ENCODE measurements at regions not wholly inside any gene's neighbourhood (a gene's known extent, or its start where the extent isn't known, plus 50 kb on each side); places are given as distances from the start of the nearest gene placed in this dataset.
"Not testable (repeated sequence)": the region's sequence is repeated elsewhere in the genome, so short reads cannot be mapped to it uniquely, and the experiment has no call there.

DNA sequence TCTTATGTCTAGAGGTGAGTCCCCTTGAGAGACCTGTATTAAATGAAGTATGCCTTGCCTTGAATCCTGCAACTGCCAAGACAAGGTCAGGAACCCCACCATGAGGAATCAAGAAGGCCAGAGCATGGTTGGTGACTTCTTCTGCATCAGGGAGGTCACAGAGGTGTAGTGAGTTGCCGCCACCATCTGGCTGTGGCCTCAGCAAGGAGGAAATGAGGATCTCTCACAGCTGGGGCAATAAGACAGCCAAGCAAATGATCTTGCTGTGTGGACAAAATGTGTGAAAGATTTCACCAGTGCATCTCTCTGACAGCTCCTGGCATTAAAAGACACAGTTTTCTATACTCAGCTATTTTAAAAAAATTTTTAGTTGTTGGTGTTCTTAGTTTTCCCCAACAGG is 611.0 kb downstream of the DOK5 start:
- no TSS peak for BruUV-seq (replicated peaks)
- Histone ChIP-seq H3K4me1 (ENCODE audit: insufficient read depth, low read length, poor library complexity, severe bottlenecking) (no peaks in the 10 kb centered on the region), H3K27ac (ENCODE audit: low read depth, low read length, poor library complexity, severe bottlenecking) (no peak overlapping the region), H3K36me3 (ENCODE audit: insufficient read depth, low read length, poor library complexity, severe bottlenecking) (no peaks in the 10 kb centered on the region), H3K27me3 (replicated peaks; ENCODE audit: insufficient read depth, low read depth, low read length, poor library complexity) (no peaks in the 10 kb centered on the region), H3K9me3 (ENCODE audit: low read depth, low read length, poor library complexity, severe bottlenecking) (peaks cover 8% of the 10 kb centered on the region), H3K4me3 (ENCODE audit: low read depth, low read length, poor library complexity, severe bottlenecking) (no peak overlapping the region)
- ChIA-PET CTCF (no interaction called here), POLR2A (ENCODE audit: low non-redundant PET) (no interaction called here)
- intact Hi-C loops (cut with micrococcal nuclease; ENCODE audit: unreplicated experiment): no loop called here
- no peak for DNase-seq (ENCODE audit: low spot score)
- TF ChIP-seq EZH2 (IDR thresholded peaks at IDR 0.05; ENCODE audit: borderline replicate concordance, low read depth, low read length, poor library complexity, severe bottlenecking): no peak
- no peak for TF ChIP-seq CTCF (conservative IDR thresholded peaks at IDR 0.05; ENCODE audit: low read depth, low read length)

GRCh38 chr20:55079917-55080316 is 604.5 kb downstream of the DOK5 start:
- Histone ChIP-seq H3K4me1 (ENCODE audit: insufficient read depth, low read length, poor library complexity, severe bottlenecking) (no peaks in the 10 kb centered on the region), H3K4me3 (ENCODE audit: low read depth, low read length, poor library complexity, severe bottlenecking) (no peak overlapping the region), H3K9me3 (ENCODE audit: low read depth, low read length, poor library complexity, severe bottlenecking) (peaks cover 5% of the 10 kb centered on the region), H3K36me3 (ENCODE audit: insufficient read depth, low read length, poor library complexity, severe bottlenecking) (no peaks in the 10 kb centered on the region), H3K27ac (ENCODE audit: low read depth, low read length, poor library complexity, severe bottlenecking) (no peak overlapping the region), H3K27me3 (replicated peaks; ENCODE audit: insufficient read depth, low read depth, low read length, poor library complexity) (no peaks in the 10 kb centered on the region)
- POLR2A ChIA-PET (ENCODE audit: low non-redundant PET): no interaction called here
- no TSS peak for BruUV-seq (replicated peaks)
- no peak for DNase-seq (ENCODE audit: low spot score)
- CTCF ChIA-PET: no interaction called here
- intact Hi-C loops (cut with micrococcal nuclease; ENCODE audit: unreplicated experiment): no loop called here
- TF ChIP-seq EZH2 (IDR thresholded peaks at IDR 0.05; ENCODE audit: borderline replicate concordance, low read depth, low read length, poor library complexity, severe bottlenecking) (no peak), CTCF (conservative IDR thresholded peaks at IDR 0.05; ENCODE audit: low read depth, low read length) (no peak)

GRCh38 chr20:55074266-55074840 is 599.0 kb downstream of the DOK5 start:
- H3K9me3 ChIP-seq (ENCODE audit: low read depth, low read length, poor library complexity, severe bottlenecking); H3K27ac ChIP-seq (ENCODE audit: low read depth, low read length, poor library complexity, severe bottlenecking); H3K4me1 ChIP-seq (ENCODE audit: insufficient read depth, low read length, poor library complexity, severe bottlenecking); BruUV-seq (replicated peaks); DNase-seq (ENCODE audit: low spot score); H3K27me3 ChIP-seq (replicated peaks; ENCODE audit: insufficient read depth, low read depth, low read length, poor library complexity); H3K36me3 ChIP-seq (ENCODE audit: insufficient read depth, low read length, poor library complexity, severe bottlenecking); intact Hi-C loops (cut with micrococcal nuclease; ENCODE audit: unreplicated experiment); POLR2A ChIA-PET (ENCODE audit: low non-redundant PET); CTCF ChIA-PET; H3K4me3 ChIP-seq (ENCODE audit: low read depth, low read length, poor library complexity, severe bottlenecking): not testable (repeated sequence)

DNA sequence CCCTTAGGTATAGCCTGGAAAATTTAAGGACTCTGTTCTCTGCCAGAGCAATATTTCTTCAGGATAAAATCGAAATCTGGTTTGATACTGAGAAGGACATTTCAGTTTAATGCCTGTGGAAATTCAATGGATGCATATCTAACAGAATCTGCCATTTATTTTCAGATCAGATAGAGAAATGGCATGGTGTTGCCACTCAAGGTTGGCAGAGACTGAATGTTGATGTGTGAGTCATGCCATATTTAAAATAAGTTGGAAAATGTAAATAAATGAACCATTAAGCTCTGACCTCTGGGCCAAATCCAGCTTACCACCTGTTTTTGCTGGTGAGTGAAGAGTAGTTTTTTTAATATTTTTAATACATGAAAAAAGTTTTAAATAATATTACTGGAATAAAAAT is 594.6 kb downstream of the DOK5 start:
- no TSS peak for BruUV-seq (replicated peaks)
- no peak for TF ChIP-seq EZH2 (IDR thresholded peaks at IDR 0.05; ENCODE audit: borderline replicate concordance, low read depth, low read length, poor library complexity, severe bottlenecking)
- no peak for TF ChIP-seq CTCF (conservative IDR thresholded peaks at IDR 0.05; ENCODE audit: low read depth, low read length)
- peaks cover 8% of the 10 kb centered on the region for H3K9me3 ChIP-seq (ENCODE audit: low read depth, low read length, poor library complexity, severe bottlenecking)
- CTCF ChIA-PET: no interaction called here
- H3K4me3 ChIP-seq (ENCODE audit: low read depth, low read length, poor library complexity, severe bottlenecking): no peak overlapping the region
- H3K4me1 ChIP-seq (ENCODE audit: insufficient read depth, low read length, poor library complexity, severe bottlenecking): no peaks in the 10 kb centered on the region
- POLR2A ChIA-PET (ENCODE audit: low non-redundant PET): no interaction called here
- DNase-seq (ENCODE audit: low spot score): no peak
- intact Hi-C loops (cut with micrococcal nuclease; ENCODE audit: unreplicated experiment): no loop called here
- H3K36me3 ChIP-seq (ENCODE audit: insufficient read depth, low read length, poor library complexity, severe bottlenecking): no peaks in the 10 kb centered on the region
- H3K27me3 ChIP-seq (replicated peaks; ENCODE audit: insufficient read depth, low read depth, low read length, poor library complexity): no peaks in the 10 kb centered on the region
- H3K27ac ChIP-seq (ENCODE audit: low read depth, low read length, poor library complexity, severe bottlenecking): no peak overlapping the region
